ENCODE measurements at regions not wholly inside any gene's neighbourhood (a gene's known extent, or its start where the extent isn't known, plus 50 kb on each side); places are given as distances from the start of the nearest gene placed in this dataset.

- no peak for TF ChIP-seq CTCF (conservative IDR thresholded peaks at IDR 0.05)
- TF ChIP-seq EZH2 (IDR thresholded peaks at IDR 0.05; ENCODE audit: low read depth): no peak
These were observed 377.2 kb upstream of the VWC2 start for GRCh38 chr7:49396229-49396628.

Measured in PC-9 (cell line).